AG09319 (cell line): ENCODE measurements at regions not wholly inside any gene's neighbourhood (a gene's known extent, or its start where the extent isn't known, plus 50 kb on each side); places are given as distances from the start of the nearest gene placed in this dataset.

Experiments used
- DNase-seq: peaks from one replicate; pipeline ENCODE4 v3.0.0-alpha.2; 2010; ENCODE audit warnings: low read depth; ENCODE audit errors: extremely low read depth
- CTCF ChIP-seq: IDR thresholded peaks from 2 replicates; pipeline ENCODE4 v1.5.1; 2011; ENCODE audit warnings: low read depth, mild to moderate bottlenecking, inconsistent platforms, low read length, moderate library complexity

- DNase-seq = no peak
- no peak for TF ChIP-seq CTCF
Measured at GRCh38 chr4:98765771-98766170, 107.4 kb upstream of the TSPAN5 start.

- no peak for DNase-seq
- TF ChIP-seq CTCF = no peak
Measured at GRCh38 chr4:98758182-98758581, 99.8 kb upstream of the TSPAN5 start.

GRCh38 chr4:98754736-98755135 lies 96.3 kb upstream of the TSPAN5 start:
- TF ChIP-seq CTCF = no peak
- no peak for DNase-seq

- DNase-seq = no peak
- TF ChIP-seq CTCF = no peak
Measured at GRCh38 chr4:98749206-98749605, 90.8 kb upstream of the TSPAN5 start.

GRCh38 chr4:98748609-98749008 lies 90.2 kb upstream of the TSPAN5 start:
- TF ChIP-seq CTCF = no peak
- no peak for DNase-seq

- no peak for DNase-seq
- no peak for TF ChIP-seq CTCF
Measured at GRCh38 chr4:98747393-98748091, 89.1 kb upstream of the TSPAN5 start.

- no peak for DNase-seq
Measured at GRCh38 chr4:98746936-98747335, 88.5 kb upstream of the TSPAN5 start.

More at GRCh38 chr4:98746936-98747335, 88.5 kb upstream of the TSPAN5 start:
- TF ChIP-seq CTCF = no peak
